ENCODE measurements at regions not wholly inside any gene's neighbourhood (a gene's known extent, or its start where the extent isn't known, plus 50 kb on each side); places are given as distances from the start of the nearest gene placed in this dataset.

DNA sequence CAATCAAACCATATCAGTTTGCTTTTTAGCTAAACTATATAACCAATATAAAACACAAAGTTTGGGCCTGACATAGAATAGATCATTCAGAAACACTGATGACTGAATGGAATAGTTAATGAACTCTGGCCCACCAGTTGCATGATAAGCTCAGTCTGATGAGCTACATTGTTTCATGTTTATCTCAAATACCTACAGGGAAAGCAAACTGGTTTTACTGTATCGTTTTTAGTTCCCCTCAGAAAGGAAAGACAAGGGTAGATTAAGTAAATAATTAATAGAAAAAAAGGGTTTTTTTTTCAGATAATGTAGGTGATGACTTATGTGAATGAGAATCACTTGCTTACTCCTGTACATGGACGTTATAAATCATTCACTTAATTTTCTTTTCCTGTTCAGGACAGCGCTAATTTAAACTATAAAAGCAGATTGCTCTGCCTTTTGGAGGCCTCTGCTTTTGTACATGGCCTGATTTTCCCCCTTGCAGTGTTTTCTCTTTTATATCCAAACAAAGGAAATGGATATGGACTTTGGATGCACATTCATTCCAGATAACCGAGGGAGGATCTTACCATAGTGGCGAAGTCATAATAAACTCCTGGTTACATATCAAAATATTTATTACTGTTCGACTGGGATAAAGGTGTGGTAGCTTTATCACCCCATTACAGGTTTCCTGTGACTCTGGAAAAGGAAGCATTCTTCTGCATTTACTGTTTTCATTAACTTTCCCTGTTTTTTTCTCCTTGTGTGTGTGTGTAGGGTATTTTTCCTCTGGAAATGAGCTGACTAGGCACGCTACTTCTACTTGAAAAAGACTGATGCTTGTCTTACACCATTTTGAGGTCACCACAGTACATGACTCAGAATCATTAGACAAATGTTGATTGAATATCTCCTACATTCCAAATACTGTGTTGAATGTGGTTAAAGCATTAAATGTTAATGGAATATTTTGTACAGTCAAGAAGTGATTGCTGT is 373.1 kb upstream of the HS3ST1 start:
- no peak overlapping the region for H3K9ac ChIP-seq (ENCODE audit: extremely low read depth, low read length, poor library complexity, severe bottlenecking)
- H3K27ac ChIP-seq (ENCODE audit: low read depth, low read length) = no peak overlapping the region
- H3K9me3 ChIP-seq (ENCODE audit: control insufficient read depth, low read length) = peaks cover 47% of the 10 kb centered on the region
- no peaks in the 10 kb centered on the region for H3K27me3 ChIP-seq (ENCODE audit: control insufficient read depth, insufficient read depth, low read length, poor library complexity, severe bottlenecking)
- Mint-ChIP-seq H3K27me3 (ENCODE audit: insufficient read depth) (no peaks in the 10 kb centered on the region), H3K4me3 (no peak overlapping the region), H3K4me1 (peaks cover 7% of the 10 kb centered on the region), H3K27ac (no peak overlapping the region), H3K9me3 (peaks cover 10% of the 10 kb centered on the region), H3K36me3 (ENCODE audit: low read depth) (peaks cover 2% of the 10 kb centered on the region)
- H3K36me3 ChIP-seq (ENCODE audit: control insufficient read depth, insufficient read depth, low read length) = no peaks in the 10 kb centered on the region
- TF ChIP-seq, protein P1, sequence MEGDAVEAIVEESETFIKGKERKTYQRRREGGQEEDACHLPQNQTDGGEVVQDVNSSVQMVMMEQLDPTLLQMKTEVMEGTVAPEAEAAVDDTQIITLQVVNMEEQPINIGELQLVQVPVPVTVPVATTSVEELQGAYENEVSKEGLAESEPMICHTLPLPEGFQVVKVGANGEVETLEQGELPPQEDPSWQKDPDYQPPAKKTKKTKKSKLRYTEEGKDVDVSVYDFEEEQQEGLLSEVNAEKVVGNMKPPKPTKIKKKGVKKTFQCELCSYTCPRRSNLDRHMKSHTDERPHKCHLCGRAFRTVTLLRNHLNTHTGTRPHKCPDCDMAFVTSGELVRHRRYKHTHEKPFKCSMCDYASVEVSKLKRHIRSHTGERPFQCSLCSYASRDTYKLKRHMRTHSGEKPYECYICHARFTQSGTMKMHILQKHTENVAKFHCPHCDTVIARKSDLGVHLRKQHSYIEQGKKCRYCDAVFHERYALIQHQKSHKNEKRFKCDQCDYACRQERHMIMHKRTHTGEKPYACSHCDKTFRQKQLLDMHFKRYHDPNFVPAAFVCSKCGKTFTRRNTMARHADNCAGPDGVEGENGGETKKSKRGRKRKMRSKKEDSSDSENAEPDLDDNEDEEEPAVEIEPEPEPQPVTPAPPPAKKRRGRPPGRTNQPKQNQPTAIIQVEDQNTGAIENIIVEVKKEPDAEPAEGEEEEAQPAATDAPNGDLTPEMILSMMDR (conservative IDR thresholded peaks at IDR 0.05) = no peak
- peaks cover 6% of the 10 kb centered on the region for H3K4me1 ChIP-seq (ENCODE audit: control insufficient read depth, insufficient read depth, low read length)
- WGBS, 2 experiments (ENCODE audit: insufficient coverage in 1 of 2, insufficient read length in 1 of 2) = 86 to 93% methylated on average over 4 to 7 of the region's 7 CpGs
- H3K4me3 ChIP-seq (ENCODE audit: low read length) = peak overlapping the region; percentile 22
- DNase-seq = no peak

DNA sequence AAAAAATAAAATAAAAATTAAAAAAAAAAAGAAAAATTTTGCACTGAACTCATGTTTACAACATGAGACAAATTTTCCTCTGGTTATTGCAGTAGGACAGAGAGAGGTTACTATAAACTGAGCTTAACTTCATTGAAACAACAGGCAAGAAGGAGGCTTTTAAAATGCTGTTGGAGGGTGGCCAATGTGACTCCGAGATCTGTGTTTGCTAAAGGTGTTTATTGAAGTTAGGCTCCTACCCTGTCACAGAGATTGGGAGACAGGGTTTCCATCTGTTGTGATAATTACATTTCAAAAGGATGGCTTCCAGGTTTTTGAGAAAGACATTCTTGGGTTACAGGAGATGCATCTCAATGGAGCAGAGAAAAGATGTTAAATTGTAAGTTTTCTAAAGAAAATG is 370.5 kb upstream of the HS3ST1 start:
- Histone ChIP-seq H3K36me3 (ENCODE audit: control insufficient read depth, insufficient read depth, low read length) (no peaks in the 10 kb centered on the region), H3K27me3 (ENCODE audit: control insufficient read depth, insufficient read depth, low read length, poor library complexity, severe bottlenecking) (no peaks in the 10 kb centered on the region), H3K4me3 (ENCODE audit: low read length) (no peak overlapping the region), H3K27ac (ENCODE audit: low read depth, low read length) (no peak overlapping the region), H3K9me3 (ENCODE audit: control insufficient read depth, low read length) (peaks cover 21% of the 10 kb centered on the region), H3K4me1 (ENCODE audit: control insufficient read depth, insufficient read depth, low read length) (peaks cover 6% of the 10 kb centered on the region), H3K9ac (ENCODE audit: extremely low read depth, low read length, poor library complexity, severe bottlenecking) (no peak overlapping the region)
- TF ChIP-seq, protein P1 (conservative IDR thresholded peaks at IDR 0.05) = no peak
- 78 to 95% methylated on average over 1 of the region's 1 CpG for WGBS, 2 experiments (ENCODE audit: insufficient coverage in 1 of 2, insufficient read length in 1 of 2)
- no peak overlapping the region for H3K4me3 Mint-ChIP-seq
- no peaks in the 10 kb centered on the region for H3K36me3 Mint-ChIP-seq (ENCODE audit: low read depth)
- H3K9me3 Mint-ChIP-seq = peaks cover 11% of the 10 kb centered on the region
- no peak for DNase-seq
- no peaks in the 10 kb centered on the region for H3K27me3 Mint-ChIP-seq (ENCODE audit: insufficient read depth)
- H3K4me1 Mint-ChIP-seq = peaks cover 4% of the 10 kb centered on the region
- no peak overlapping the region for H3K27ac Mint-ChIP-seq

DNA sequence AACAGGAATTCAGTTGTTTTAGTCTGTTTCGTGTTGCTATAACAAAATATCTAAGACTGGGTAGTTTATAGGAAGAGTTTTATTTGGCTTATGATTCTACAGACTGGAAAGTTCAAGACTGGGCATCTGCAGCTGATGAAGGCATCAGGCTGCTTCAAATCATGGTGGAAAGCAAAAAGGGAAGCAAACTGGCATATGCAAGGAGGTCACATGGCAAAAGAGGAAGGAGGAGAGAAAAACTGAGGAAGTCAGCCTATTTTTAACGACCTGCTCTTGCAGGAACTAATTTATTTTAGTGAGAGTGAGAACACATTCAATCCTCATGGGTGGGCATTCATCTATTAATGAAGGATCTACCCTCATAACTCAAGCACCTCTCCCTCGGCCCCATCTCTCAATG is 363.1 kb upstream of the HS3ST1 start:
- H3K4me1 Mint-ChIP-seq = no peaks in the 10 kb centered on the region
- H3K27me3 Mint-ChIP-seq (ENCODE audit: insufficient read depth) = no peaks in the 10 kb centered on the region
- no peak overlapping the region for H3K27ac ChIP-seq (ENCODE audit: low read depth, low read length)
- no peak overlapping the region for H3K4me3 ChIP-seq (ENCODE audit: low read length)
- no peak overlapping the region for H3K27ac Mint-ChIP-seq
- peaks cover 24% of the 10 kb centered on the region for H3K9me3 Mint-ChIP-seq
- H3K36me3 ChIP-seq (ENCODE audit: control insufficient read depth, insufficient read depth, low read length) = no peaks in the 10 kb centered on the region
- no peaks in the 10 kb centered on the region for H3K36me3 Mint-ChIP-seq (ENCODE audit: low read depth)
- TF ChIP-seq, protein P1 (conservative IDR thresholded peaks at IDR 0.05) = no peak
- no peak for DNase-seq
- H3K4me3 Mint-ChIP-seq = no peak overlapping the region
- no peaks in the 10 kb centered on the region for H3K4me1 ChIP-seq (ENCODE audit: control insufficient read depth, insufficient read depth, low read length)
- 89 to 100% methylated on average over 1 to 3 of the region's 3 CpGs for WGBS, 2 experiments (ENCODE audit: insufficient coverage in 1 of 2, insufficient read length in 1 of 2)
- peaks cover 10% of the 10 kb centered on the region for H3K9me3 ChIP-seq (ENCODE audit: control insufficient read depth, low read length)
- H3K27me3 ChIP-seq (ENCODE audit: control insufficient read depth, insufficient read depth, low read length, poor library complexity, severe bottlenecking) = no peaks in the 10 kb centered on the region
- no peak overlapping the region for H3K9ac ChIP-seq (ENCODE audit: extremely low read depth, low read length, poor library complexity, severe bottlenecking)
